ENCODE measurements at regions not wholly inside any gene's neighbourhood (a gene's known extent, or its start where the extent isn't known, plus 50 kb on each side); places are given as distances from the start of the nearest gene placed in this dataset.
"Not testable (repeated sequence)": the region's sequence is repeated elsewhere in the genome, so short reads cannot be mapped to it uniquely, and the experiment has no call there.

- ATAC-seq (ENCODE audit: low read depth); H3K4me2 ChIP-seq (ENCODE audit: low read depth, low read length); H3K27ac ChIP-seq (ENCODE audit: insufficient read depth, low read length); H3K9me1 ChIP-seq (ENCODE audit: insufficient read depth, low read length); H3K14ac ChIP-seq (replicated peaks; ENCODE audit: low read depth, low read length); POLR2A ChIA-PET (ENCODE audit: unreplicated experiment); H2AFZ ChIP-seq (replicated peaks; ENCODE audit: low read length, poor library complexity); H4K5ac ChIP-seq (ENCODE audit: low read depth, low read length); H3K4me3 ChIP-seq (ENCODE audit: insufficient read depth, low read depth, low read length); CTCF ChIA-PET; H2AK9ac ChIP-seq (replicated peaks; ENCODE audit: low read depth, low read length, poor library complexity); H3K27me3 ChIP-seq (ENCODE audit: control insufficient read depth, insufficient read depth, low read length); H4K91ac ChIP-seq (ENCODE audit: insufficient read depth, low read depth, low read length); H3K4me1 ChIP-seq (ENCODE audit: control insufficient read depth, insufficient read depth, low read length); H3K56ac ChIP-seq (ENCODE audit: extremely low read depth, insufficient read depth, low read length); intact Hi-C loops (cut with micrococcal nuclease); H3K4ac ChIP-seq (ENCODE audit: low read depth, low read length); H3K79me1 ChIP-seq (ENCODE audit: low read depth in 1 of 2, low read length in 2 of 2); H3K9me3 ChIP-seq (ENCODE audit: control insufficient read depth, insufficient read depth, low read length); H3K18ac ChIP-seq (ENCODE audit: low read depth, low read length); H3K23ac ChIP-seq (ENCODE audit: low read depth, low read length); H4K20me1 ChIP-seq (ENCODE audit: insufficient read depth, low read length); H4K8ac ChIP-seq (ENCODE audit: low read depth in 2 of 2, low read length in 2 of 2); BruUV-seq (replicated peaks); H2BK15ac ChIP-seq (ENCODE audit: low read depth, low read length); H2BK20ac ChIP-seq (ENCODE audit: low read depth, low read length); DNase-seq; H2AK5ac ChIP-seq (ENCODE audit: low read depth, low read length); H3K9ac ChIP-seq (ENCODE audit: low read depth, low read length); H3K36me3 ChIP-seq (ENCODE audit: control insufficient read depth, insufficient read depth, low read length); H2BK120ac ChIP-seq (ENCODE audit: low read depth, low read length); dilution Hi-C loops (cut with HindIII; ENCODE audit: low sequenced_read_pairs, unreplicated experiment); in situ Hi-C loops (cut with MboI; ENCODE audit: low sequenced_read_pairs); H2BK5ac ChIP-seq (ENCODE audit: low read depth, low read length, poor library complexity, severe bottlenecking): not testable (repeated sequence)
- WGBS, 2 experiments (ENCODE audit: extremely low coverage in 2 of 2, insufficient read length in 1 of 2) = no CpG with 5 or more reads among the region's 4 CpGs
These were observed 542.5 kb downstream of the TP53TG3F start for GRCh38 chr16:34001961-34002360.

- H3K4me1 ChIP-seq (ENCODE audit: control insufficient read depth, insufficient read depth, low read length); H3K9me3 ChIP-seq (ENCODE audit: control insufficient read depth, insufficient read depth, low read length); H4K8ac ChIP-seq (ENCODE audit: low read depth in 2 of 2, low read length in 2 of 2); H4K5ac ChIP-seq (ENCODE audit: low read depth, low read length); H3K79me1 ChIP-seq (ENCODE audit: low read depth in 1 of 2, low read length in 2 of 2); H3K9me1 ChIP-seq (ENCODE audit: insufficient read depth, low read length); H3K27me3 ChIP-seq (ENCODE audit: control insufficient read depth, insufficient read depth, low read length); H3K27ac ChIP-seq (ENCODE audit: insufficient read depth, low read length); intact Hi-C loops (cut with micrococcal nuclease); H2AK5ac ChIP-seq (ENCODE audit: low read depth, low read length); H3K14ac ChIP-seq (replicated peaks; ENCODE audit: low read depth, low read length); H4K20me1 ChIP-seq (ENCODE audit: insufficient read depth, low read length); dilution Hi-C loops (cut with HindIII; ENCODE audit: low sequenced_read_pairs, unreplicated experiment); in situ Hi-C loops (cut with MboI; ENCODE audit: low sequenced_read_pairs); H2AFZ ChIP-seq (replicated peaks; ENCODE audit: low read length, poor library complexity); ATAC-seq (ENCODE audit: low read depth); H3K4ac ChIP-seq (ENCODE audit: low read depth, low read length); BruUV-seq (replicated peaks); H2AK9ac ChIP-seq (replicated peaks; ENCODE audit: low read depth, low read length, poor library complexity); POLR2A ChIA-PET (ENCODE audit: unreplicated experiment); DNase-seq; H2BK5ac ChIP-seq (ENCODE audit: low read depth, low read length, poor library complexity, severe bottlenecking); H3K4me3 ChIP-seq (ENCODE audit: insufficient read depth, low read depth, low read length); H4K91ac ChIP-seq (ENCODE audit: insufficient read depth, low read depth, low read length); H2BK15ac ChIP-seq (ENCODE audit: low read depth, low read length); H2BK20ac ChIP-seq (ENCODE audit: low read depth, low read length); H3K23ac ChIP-seq (ENCODE audit: low read depth, low read length); H2BK120ac ChIP-seq (ENCODE audit: low read depth, low read length); H3K9ac ChIP-seq (ENCODE audit: low read depth, low read length); H3K36me3 ChIP-seq (ENCODE audit: control insufficient read depth, insufficient read depth, low read length); CTCF ChIA-PET; H3K4me2 ChIP-seq (ENCODE audit: low read depth, low read length); H3K56ac ChIP-seq (ENCODE audit: extremely low read depth, insufficient read depth, low read length); H3K18ac ChIP-seq (ENCODE audit: low read depth, low read length): not testable (repeated sequence)
- 33% methylated on average over 18 of the region's 83 CpGs; no CpG with 5 or more reads in 1 of the 2 experiments for WGBS, 2 experiments (ENCODE audit: extremely low coverage in 2 of 2, insufficient read length in 1 of 2)
These were observed 555.7 kb downstream of the TP53TG3F start for GRCh38 chr16:34014841-34015820.

Measured in IMR-90 (cell line).